Naive thymus-derived CD4-positive, alpha-beta T cell (primary cell): ENCODE measurements at regions not wholly inside any gene's neighbourhood (a gene's known extent, or its start where the extent isn't known, plus 50 kb on each side); places are given as distances from the start of the nearest gene placed in this dataset.

Experiments
- ATAC-seq: fragments of 150-1000 bp; cut with Tn5 transposase; 2 replicates; pipeline ENCODE4 v1.10.0; 2021; ENCODE audit warnings: mild to moderate bottlenecking, moderate library complexity
- CTCF ChIA-PET: fragments of 350-600 bp; sonication (Branson Sonifier 250); formaldehyde crosslinking; loops from one replicate; lab custom pipeline; 2021; ENCODE audit warnings: antibody characterized with exemption; lab: Charles Lee
- POLR2A ChIA-PET: fragments of 350-600 bp; sonication (Branson Sonifier 250); formaldehyde crosslinking; loops from one replicate; lab custom pipeline; 2021; ENCODE audit warnings: antibody characterized with exemption, inconsistent platforms; lab: Charles Lee
- DNase-seq, 9 donors: peaks; one replicate each; pipeline versions ENCODE4 v3.0.0 to v3.0.0-alpha.2; 2020 to 2022; ENCODE audit warnings: mixed read lengths in 1 of 9
- H3K27ac ChIP-seq: one replicate; pipeline ENCODE4 v1.7.0; 2013; ENCODE audit warnings: mild to moderate bottlenecking, low read depth, low read length, moderate library complexity
- H3K27me3 ChIP-seq, 2 donors: one replicate each; pipeline ENCODE4 v1.7.0; 2013; ENCODE audit warnings: low read length in 2 of 2, mild to moderate bottlenecking in 2 of 2, moderate library complexity in 2 of 2; ENCODE audit not compliant: control insufficient read depth in 2 of 2, insufficient read depth in 2 of 2
- H3K36me3 ChIP-seq, 3 experiments: 1 replicate in 2 of 3; 2 replicates in 1 of 3; pipeline ENCODE4 v1.7.0; 2013; ENCODE audit warnings: low read length in 3 of 3, mild to moderate bottlenecking in 3 of 3, moderate library complexity in 1 of 3; ENCODE audit not compliant: insufficient read depth in 3 of 3, control insufficient read depth in 2 of 3
- H3K4me1 ChIP-seq, 2 donors: one replicate each; pipeline ENCODE4 v1.7.0; 2013; ENCODE audit warnings: low read length in 2 of 2, mild to moderate bottlenecking in 2 of 2, moderate library complexity in 1 of 2; ENCODE audit not compliant: control insufficient read depth in 2 of 2, insufficient read depth in 2 of 2
- H3K4me3 ChIP-seq: 2 replicates; pipeline ENCODE4 v1.7.0; 2013; ENCODE audit warnings: mild to moderate bottlenecking, low read length
- H3K9me3 ChIP-seq, 3 experiments: 1 replicate in 2 of 3; 2 replicates in 1 of 3; pipeline ENCODE4 v1.7.0; 2013; ENCODE audit warnings: low read length in 3 of 3; ENCODE audit not compliant: control insufficient read depth in 2 of 3
- H3K27ac Mint-ChIP-seq, 9 donors: one replicate each; pipeline ENCODE4 v1.8.0; 2020 to 2022; ENCODE audit warnings: mixed read lengths in 9 of 9, mild to moderate bottlenecking in 8 of 9, moderate library complexity in 5 of 9, inconsistent platforms in 2 of 9
- H3K27me3 Mint-ChIP-seq, 5 donors: one replicate each; pipeline ENCODE4 v1.8.0; 2021 to 2022; ENCODE audit warnings: mixed read lengths in 5 of 5, mild to moderate bottlenecking in 1 of 5
- H3K36me3 Mint-ChIP-seq, 5 donors: one replicate each; pipeline ENCODE4 v1.8.0; 2020 to 2022; ENCODE audit warnings: mixed read lengths in 5 of 5, mild to moderate bottlenecking in 3 of 5, inconsistent platforms in 1 of 5
- H3K4me1 Mint-ChIP-seq, 7 donors: one replicate each; pipeline ENCODE4 v1.8.0; 2020 to 2022; ENCODE audit warnings: mixed read lengths in 7 of 7, mild to moderate bottlenecking in 3 of 7, inconsistent platforms in 1 of 7
- H3K4me3 Mint-ChIP-seq, 10 donors: one replicate each; pipeline ENCODE4 v1.8.0; 2020 to 2022; ENCODE audit warnings: mild to moderate bottlenecking in 10 of 10, mixed read lengths in 10 of 10, moderate library complexity in 6 of 10, inconsistent platforms in 2 of 10
- H3K9me3 Mint-ChIP-seq, 11 donors: one replicate each; pipeline ENCODE4 v1.8.0; 2020 to 2022; ENCODE audit warnings: mixed read lengths in 11 of 11, mild to moderate bottlenecking in 4 of 11, inconsistent platforms in 1 of 11, moderate library complexity in 1 of 11
- intact Hi-C, 2 donors: fragments of 100-400 bp; cut with micrococcal nuclease; formaldehyde crosslinking; loops; one replicate each; pipeline ENCODE4 v1.15.1; 2023

- Histone ChIP-seq H3K9me3 (peaks cover 0 to 2% (median 0%) of the 10 kb centered on the region in 3 experiments), H3K4me1 (no peaks in the 10 kb centered on the region), H3K27me3 (no peaks in the 10 kb centered on the region), H3K27ac (no peak overlapping the region), H3K4me3 (no peak overlapping the region), H3K36me3 (no peaks in the 10 kb centered on the region)
- intact Hi-C loops: no loop called here
- peaks cover 0 to 14% (median 4%) of the 10 kb centered on the region in 11 donors for H3K9me3 Mint-ChIP-seq
- H3K36me3 Mint-ChIP-seq: no peaks in the 10 kb centered on the region
- ATAC-seq (no peak), DNase-seq (no peak)
- ChIA-PET CTCF (no interaction called here), POLR2A (no interaction called here)
- no peaks in the 10 kb centered on the region for H3K27me3 Mint-ChIP-seq
- H3K27ac Mint-ChIP-seq: no peak overlapping the region
- H3K4me1 Mint-ChIP-seq: no peaks in the 10 kb centered on the region
- H3K4me3 Mint-ChIP-seq: no peak overlapping the region
Measured at GRCh38 chr12:77615332-77615731, 215.4 kb upstream of the NAV3 start.

GRCh38 chr12:77613411-77613810, 217.3 kb upstream of the NAV3 start:
- H3K27me3 ChIP-seq: no peaks in the 10 kb centered on the region
- H3K36me3 Mint-ChIP-seq: no peaks in the 10 kb centered on the region
- H3K4me1 Mint-ChIP-seq: no peaks in the 10 kb centered on the region
- DNase-seq (no peak), ATAC-seq (no peak)
- intact Hi-C loops: no loop called here
- peaks cover 0 to 16% (median 4%) of the 10 kb centered on the region in 11 donors for H3K9me3 Mint-ChIP-seq
- H3K27ac Mint-ChIP-seq: no peak overlapping the region
- H3K4me1 ChIP-seq: no peaks in the 10 kb centered on the region
- no peaks in the 10 kb centered on the region for H3K27me3 Mint-ChIP-seq
- peaks cover 0 to 3% (median 0%) of the 10 kb centered on the region in 3 experiments for H3K9me3 ChIP-seq
- CTCF ChIA-PET: no interaction called here
- no peak overlapping the region for H3K27ac ChIP-seq
- POLR2A ChIA-PET: no interaction called here
- no peaks in the 10 kb centered on the region for H3K36me3 ChIP-seq
- no peak overlapping the region for H3K4me3 Mint-ChIP-seq
- H3K4me3 ChIP-seq: no peak overlapping the region

- Mint-ChIP-seq H3K27me3 (no peaks in the 10 kb centered on the region), H3K27ac (peak overlapping the region in 1 of 9 donors; percentile 31), H3K9me3 (peaks cover 0 to 8% (median 2%) of the 10 kb centered on the region in 11 donors), H3K4me1 (no peaks in the 10 kb centered on the region), H3K36me3 (no peaks in the 10 kb centered on the region), H3K4me3 (no peak overlapping the region)
- ChIA-PET CTCF (no interaction called here), POLR2A (no interaction called here)
- ATAC-seq (no peak), DNase-seq (no peak)
- no peak overlapping the region for H3K27ac ChIP-seq
- H3K4me3 ChIP-seq: no peak overlapping the region
- no peaks in the 10 kb centered on the region for H3K27me3 ChIP-seq
- no peaks in the 10 kb centered on the region for H3K36me3 ChIP-seq
- peaks cover 0 to 3% (median 0%) of the 10 kb centered on the region in 3 experiments for H3K9me3 ChIP-seq
- intact Hi-C loops: no loop called here
- no peaks in the 10 kb centered on the region for H3K4me1 ChIP-seq
Measured at GRCh38 chr12:77610446-77610845, 220.2 kb upstream of the NAV3 start.

- Histone ChIP-seq H3K27ac (no peak overlapping the region), H3K36me3 (no peaks in the 10 kb centered on the region), H3K27me3 (no peaks in the 10 kb centered on the region), H3K4me1 (no peaks in the 10 kb centered on the region), H3K4me3 (no peak overlapping the region), H3K9me3 (peaks cover 0 to 3% (median 0%) of the 10 kb centered on the region in 3 experiments)
- no peak overlapping the region for H3K27ac Mint-ChIP-seq
- ChIA-PET POLR2A (no interaction called here), CTCF (no interaction called here)
- H3K4me1 Mint-ChIP-seq: no peaks in the 10 kb centered on the region
- DNase-seq (no peak), ATAC-seq (no peak)
- intact Hi-C loops: no loop called here
- H3K9me3 Mint-ChIP-seq: peaks cover 0 to 10% (median under 1%) of the 10 kb centered on the region in 11 donors
- H3K36me3 Mint-ChIP-seq: no peaks in the 10 kb centered on the region
- no peaks in the 10 kb centered on the region for H3K27me3 Mint-ChIP-seq
- no peak overlapping the region for H3K4me3 Mint-ChIP-seq
Measured at GRCh38 chr12:77609016-77609415, 221.7 kb upstream of the NAV3 start.

GRCh38 chr12:77608271-77608824, 222.3 kb upstream of the NAV3 start:
- no peaks in the 10 kb centered on the region for H3K36me3 Mint-ChIP-seq
- H3K4me3 ChIP-seq: no peak overlapping the region
- no peak overlapping the region for H3K4me3 Mint-ChIP-seq
- no peaks in the 10 kb centered on the region for H3K27me3 ChIP-seq
- no peak overlapping the region for H3K27ac ChIP-seq
- no peaks in the 10 kb centered on the region for H3K27me3 Mint-ChIP-seq
- no peaks in the 10 kb centered on the region for H3K36me3 ChIP-seq
- ATAC-seq (no peak), DNase-seq (no peak)
- intact Hi-C loops: no loop called here
- H3K4me1 ChIP-seq: no peaks in the 10 kb centered on the region
- POLR2A ChIA-PET: no interaction called here
- CTCF ChIA-PET: no interaction called here
- H3K9me3 Mint-ChIP-seq: peaks cover 0 to 16% (median 2%) of the 10 kb centered on the region in 11 donors
- peaks cover 0 to 3% (median 0%) of the 10 kb centered on the region in 3 experiments for H3K9me3 ChIP-seq
- H3K27ac Mint-ChIP-seq: no peak overlapping the region
- H3K4me1 Mint-ChIP-seq: no peaks in the 10 kb centered on the region

GRCh38 chr12:77606348-77606747, 224.3 kb upstream of the NAV3 start:
- Mint-ChIP-seq H3K27me3 (no peaks in the 10 kb centered on the region), H3K36me3 (no peaks in the 10 kb centered on the region), H3K4me1 (no peaks in the 10 kb centered on the region), H3K4me3 (no peak overlapping the region), H3K27ac (no peak overlapping the region), H3K9me3 (peaks cover 0 to 9% (median 0%) of the 10 kb centered on the region in 11 donors)
- peaks cover 0 to 3% (median 0%) of the 10 kb centered on the region in 3 experiments for H3K9me3 ChIP-seq
- H3K4me1 ChIP-seq: no peaks in the 10 kb centered on the region
- ChIA-PET CTCF (no interaction called here), POLR2A (no interaction called here)
- ATAC-seq: no peak
- H3K27me3 ChIP-seq: no peaks in the 10 kb centered on the region
- H3K4me3 ChIP-seq: no peak overlapping the region
- no peaks in the 10 kb centered on the region for H3K36me3 ChIP-seq
- no peak for DNase-seq
- intact Hi-C loops: no loop called here
- no peak overlapping the region for H3K27ac ChIP-seq

GRCh38 chr12:77603946-77604345, 226.7 kb upstream of the NAV3 start:
- H3K27ac ChIP-seq: no peak overlapping the region
- POLR2A ChIA-PET: no interaction called here
- H3K4me3 Mint-ChIP-seq: no peak overlapping the region
- H3K4me3 ChIP-seq: no peak overlapping the region
- intact Hi-C loops: no loop called here
- H3K27me3 Mint-ChIP-seq: no peaks in the 10 kb centered on the region
- CTCF ChIA-PET: no interaction called here
- ATAC-seq: no peak
- H3K9me3 Mint-ChIP-seq: peaks cover 0 to 9% (median under 1%) of the 10 kb centered on the region in 11 donors
- H3K27me3 ChIP-seq: no peaks in the 10 kb centered on the region
- H3K9me3 ChIP-seq: no peaks in the 10 kb centered on the region
- H3K4me1 ChIP-seq: no peaks in the 10 kb centered on the region
- no peak overlapping the region for H3K27ac Mint-ChIP-seq
- H3K36me3 Mint-ChIP-seq: no peaks in the 10 kb centered on the region
- no peak for DNase-seq
- no peaks in the 10 kb centered on the region for H3K4me1 Mint-ChIP-seq
- no peaks in the 10 kb centered on the region for H3K36me3 ChIP-seq
